ENCODE measurements at regions not wholly inside any gene's neighbourhood (a gene's known extent, or its start where the extent isn't known, plus 50 kb on each side); places are given as distances from the start of the nearest gene placed in this dataset.
"Not testable (repeated sequence)": the region's sequence is repeated elsewhere in the genome, so short reads cannot be mapped to it uniquely, and the experiment has no call there.

DNA sequence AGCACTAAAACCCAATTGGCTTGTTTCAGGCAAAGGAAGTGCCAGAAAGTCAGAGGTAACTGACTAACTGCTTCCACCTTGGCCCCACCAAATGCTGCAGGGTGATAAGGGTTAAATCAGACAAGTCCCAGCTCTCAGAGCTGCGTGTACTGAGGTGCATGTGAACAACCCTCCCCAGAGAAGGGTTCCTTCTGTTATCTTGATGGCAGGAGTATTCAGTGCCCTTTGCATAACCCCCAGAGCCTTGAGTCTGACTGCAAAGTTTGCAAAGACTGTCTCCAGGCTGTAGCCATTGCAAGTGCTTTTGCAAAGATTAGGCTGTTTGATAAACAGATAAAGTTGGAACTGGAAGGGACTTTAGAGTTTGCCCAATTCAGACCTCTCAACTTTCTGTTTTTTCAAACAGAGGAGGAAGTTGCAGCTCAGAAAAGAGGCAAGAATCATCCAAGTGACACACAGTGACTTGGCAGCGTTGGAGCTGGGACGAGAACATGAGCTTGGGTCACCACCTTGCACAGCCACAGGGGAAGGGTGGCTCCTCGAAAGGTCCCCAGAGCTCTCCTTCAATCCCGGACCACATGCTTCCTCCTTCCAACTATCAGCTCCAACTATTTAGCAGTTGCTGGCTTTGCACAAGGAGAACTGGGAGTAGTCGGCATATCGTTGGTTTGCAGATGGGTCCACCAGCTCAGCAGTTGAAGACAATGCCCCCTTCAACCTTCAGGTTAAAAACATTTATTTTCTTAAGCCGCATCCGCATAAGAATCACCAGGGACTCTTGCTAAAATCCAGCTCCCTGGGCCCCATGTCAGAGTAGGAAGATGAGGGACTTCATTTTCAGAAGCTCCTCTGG is 224.8 kb upstream of the HES1 start:
- Mint-ChIP-seq H3K36me3 (ENCODE audit: low read depth) (no peaks in the 10 kb centered on the region), H3K27me3 (peaks cover 2% of the 10 kb centered on the region), H3K4me1 (peaks cover 25% of the 10 kb centered on the region), H3K9me3 (peaks cover 6% of the 10 kb centered on the region), H3K4me3 (no peak overlapping the region), H3K27ac (no peak overlapping the region)
- ATAC-seq (peak; percentile 71), DNase-seq (no peak)

DNA sequence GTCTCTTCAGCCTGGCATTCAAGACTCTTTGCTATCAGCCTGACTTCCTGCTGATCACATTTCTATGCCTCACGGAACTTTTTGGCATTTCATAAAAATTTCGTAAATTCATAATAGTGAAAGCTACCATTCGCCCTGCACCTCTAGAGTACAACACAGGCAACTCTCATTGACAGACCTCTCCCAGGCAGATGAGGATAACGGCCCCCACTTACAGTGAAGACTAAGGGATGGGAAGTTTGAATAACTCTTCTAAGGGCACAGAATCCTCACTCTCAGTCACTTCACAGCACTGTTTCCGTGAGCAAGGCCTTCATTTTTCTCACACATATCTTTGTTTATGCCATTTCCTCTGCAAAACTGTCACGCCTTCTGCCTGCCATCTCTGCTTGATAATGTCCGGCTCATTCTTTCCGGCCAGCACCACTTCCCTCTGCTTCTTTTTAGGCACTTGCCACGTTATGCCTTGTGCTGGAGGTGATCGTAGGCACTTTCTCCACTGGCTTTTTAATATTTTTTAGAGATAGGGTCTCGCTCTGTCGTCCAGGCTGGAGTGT is 224.1 kb upstream of the HES1 start:
- Mint-ChIP-seq H3K27ac (peak overlapping the region; percentile 74), H3K4me3 (no peak overlapping the region), H3K9me3 (peaks cover 6% of the 10 kb centered on the region), H3K4me1 (peaks cover 25% of the 10 kb centered on the region), H3K36me3 (ENCODE audit: low read depth) (no peaks in the 10 kb centered on the region), H3K27me3 (peaks cover 2% of the 10 kb centered on the region)
- DNase-seq (no peak), ATAC-seq (peak; percentile 42)

DNA sequence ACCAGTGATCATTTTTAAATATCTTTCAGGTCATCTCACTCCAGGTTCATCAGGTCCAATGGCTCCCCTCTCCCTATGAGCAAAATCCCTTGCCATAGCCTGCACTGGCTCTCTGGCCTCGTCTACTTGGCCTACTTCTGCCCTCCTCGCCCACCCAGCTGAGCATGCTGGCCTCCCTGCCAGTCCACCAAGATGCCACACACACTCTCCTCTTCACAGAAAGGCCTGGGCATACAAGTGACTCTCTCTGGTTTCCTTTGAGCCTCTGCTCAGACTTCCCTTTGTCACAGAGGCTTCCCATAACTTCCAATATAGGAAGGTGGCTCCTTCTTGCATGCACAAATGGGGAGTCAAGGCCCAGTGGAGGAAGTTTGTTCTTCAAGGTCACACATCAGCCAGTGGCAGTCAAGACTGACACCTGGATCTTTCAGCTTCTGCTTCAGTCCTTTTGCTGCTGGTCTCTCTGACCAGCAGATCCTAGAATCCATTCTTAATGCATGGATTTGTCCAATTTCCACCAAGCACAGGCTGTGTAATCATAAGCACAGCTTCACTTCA is 223.2 kb upstream of the HES1 start:
- Mint-ChIP-seq H3K27me3 (peaks cover 2% of the 10 kb centered on the region), H3K36me3 (ENCODE audit: low read depth) (no peaks in the 10 kb centered on the region), H3K4me3 (no peak overlapping the region), H3K27ac (no peak overlapping the region), H3K9me3 (peaks cover 6% of the 10 kb centered on the region), H3K4me1 (peaks cover 25% of the 10 kb centered on the region)
- no peak for DNase-seq
- ATAC-seq, result no peak

DNA sequence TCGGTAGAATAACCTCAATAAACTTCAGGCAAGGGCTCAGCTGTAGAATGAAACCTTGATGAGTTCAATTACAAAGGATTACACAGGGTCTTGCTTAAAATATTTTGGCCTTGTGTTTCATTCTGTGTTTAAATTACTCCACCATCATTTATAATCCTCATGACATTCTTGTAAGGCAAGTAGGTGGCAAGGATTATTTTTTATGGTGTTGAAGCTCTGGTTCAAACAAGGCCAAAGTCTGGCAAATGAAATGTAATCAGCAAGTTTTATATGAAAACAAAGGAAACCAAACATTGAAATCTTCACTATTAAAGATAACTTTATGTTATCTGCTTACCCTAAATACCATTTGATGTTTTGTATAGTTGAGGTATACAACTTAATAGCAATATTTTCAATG is 221.3 kb upstream of the HES1 start:
- H3K4me3 Mint-ChIP-seq, result no peak overlapping the region
- DNase-seq, result no peak
- no peak overlapping the region for H3K27ac Mint-ChIP-seq
- ATAC-seq, result no peak
- no peaks in the 10 kb centered on the region for H3K9me3 Mint-ChIP-seq
- peaks cover 2% of the 10 kb centered on the region for H3K27me3 Mint-ChIP-seq
- no peaks in the 10 kb centered on the region for H3K36me3 Mint-ChIP-seq (ENCODE audit: low read depth)
- peaks cover 25% of the 10 kb centered on the region for H3K4me1 Mint-ChIP-seq

DNA sequence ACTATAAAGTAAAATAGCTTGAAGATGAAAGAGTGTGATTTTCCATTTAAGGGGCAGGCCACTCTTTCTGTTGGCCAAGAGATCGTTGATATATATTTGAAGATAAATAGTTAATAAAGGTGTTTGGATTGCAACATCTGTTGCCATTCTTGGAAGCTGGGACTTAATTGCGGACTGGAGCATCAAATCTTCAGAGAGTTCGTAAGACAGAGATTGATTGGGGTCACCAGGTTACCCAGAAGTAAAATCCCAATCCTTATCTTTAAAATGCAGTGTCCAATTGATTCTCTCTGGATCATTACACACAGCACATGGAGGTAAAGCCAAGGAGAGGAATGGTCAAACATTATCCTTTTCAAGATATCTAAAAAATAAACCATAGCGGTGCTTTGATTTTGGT is 220.8 kb upstream of the HES1 start:
- Mint-ChIP-seq H3K27me3 (peaks cover 2% of the 10 kb centered on the region), H3K4me3 (no peak overlapping the region), H3K9me3 (no peaks in the 10 kb centered on the region), H3K4me1 (peaks cover 24% of the 10 kb centered on the region), H3K36me3 (ENCODE audit: low read depth) (no peaks in the 10 kb centered on the region), H3K27ac (no peak overlapping the region)
- ATAC-seq, result no peak
- no peak for DNase-seq

- no peak overlapping the region for H3K4me3 Mint-ChIP-seq
- ATAC-seq (no peak), DNase-seq (no peak)
- peaks cover 19% of the 10 kb centered on the region for H3K4me1 Mint-ChIP-seq
- no peaks in the 10 kb centered on the region for H3K36me3 Mint-ChIP-seq (ENCODE audit: low read depth)
- H3K9me3 Mint-ChIP-seq, result no peaks in the 10 kb centered on the region
- no peak overlapping the region for H3K27ac Mint-ChIP-seq
- H3K27me3 Mint-ChIP-seq, result peaks cover 2% of the 10 kb centered on the region
Measured at GRCh38 chr3:193915613-193916012, 220.3 kb upstream of the HES1 start.

GRCh38 chr3:193917158-193917557 is 218.8 kb upstream of the HES1 start:
- no peaks in the 10 kb centered on the region for H3K9me3 Mint-ChIP-seq
- no peaks in the 10 kb centered on the region for H3K36me3 Mint-ChIP-seq (ENCODE audit: low read depth)
- peaks cover 2% of the 10 kb centered on the region for H3K27me3 Mint-ChIP-seq
- no peak for DNase-seq
- no peak overlapping the region for H3K27ac Mint-ChIP-seq
- H3K4me3 Mint-ChIP-seq, result no peak overlapping the region
- H3K4me1 Mint-ChIP-seq, result peaks cover 4% of the 10 kb centered on the region
- ATAC-seq, result no peak

- Mint-ChIP-seq H3K4me1 (no peaks in the 10 kb centered on the region), H3K27ac (no peak overlapping the region), H3K27me3 (peaks cover 2% of the 10 kb centered on the region), H3K4me3 (no peak overlapping the region), H3K9me3 (peaks cover 12% of the 10 kb centered on the region), H3K36me3 (ENCODE audit: low read depth) (no peaks in the 10 kb centered on the region)
- ATAC-seq, result no peak
- DNase-seq, result no peak
Measured at GRCh38 chr3:193921465-193921864, 214.5 kb upstream of the HES1 start.

- H3K4me3 Mint-ChIP-seq, result no peak overlapping the region
- peaks cover 2% of the 10 kb centered on the region for H3K27me3 Mint-ChIP-seq
- H3K4me1 Mint-ChIP-seq, result no peaks in the 10 kb centered on the region
- DNase-seq, result no peak
- H3K36me3 Mint-ChIP-seq (ENCODE audit: low read depth), result no peaks in the 10 kb centered on the region
- H3K9me3 Mint-ChIP-seq, result peaks cover 12% of the 10 kb centered on the region
- no peak overlapping the region for H3K27ac Mint-ChIP-seq
- ATAC-seq, result no peak
Measured at GRCh38 chr3:193922034-193922774, 213.7 kb upstream of the HES1 start.

DNA sequence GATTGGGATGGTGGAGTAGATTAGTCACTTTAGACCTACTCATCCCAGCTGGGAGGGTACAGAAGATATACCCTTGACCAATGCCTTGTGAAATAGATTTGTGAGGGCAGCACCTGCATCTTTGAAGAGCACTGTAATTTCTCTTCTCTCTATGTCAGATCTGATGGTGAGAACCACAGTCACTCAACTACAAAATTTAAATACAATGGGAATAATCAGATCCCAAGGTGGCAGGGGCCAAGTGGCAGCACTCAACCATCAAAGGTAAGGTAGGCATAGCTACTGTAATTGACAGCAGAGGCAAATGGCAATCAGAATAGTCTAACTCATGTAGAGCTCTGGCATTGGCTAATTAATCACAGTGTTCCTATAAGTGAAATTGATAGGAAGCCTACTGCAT is 212.0 kb upstream of the HES1 start:
- DNase-seq; H3K36me3 Mint-ChIP-seq (ENCODE audit: low read depth); H3K4me3 Mint-ChIP-seq; H3K27ac Mint-ChIP-seq; H3K4me1 Mint-ChIP-seq; ATAC-seq; H3K27me3 Mint-ChIP-seq: not testable (repeated sequence)
- H3K9me3 Mint-ChIP-seq, result peaks cover 12% of the 10 kb centered on the region

DNA sequence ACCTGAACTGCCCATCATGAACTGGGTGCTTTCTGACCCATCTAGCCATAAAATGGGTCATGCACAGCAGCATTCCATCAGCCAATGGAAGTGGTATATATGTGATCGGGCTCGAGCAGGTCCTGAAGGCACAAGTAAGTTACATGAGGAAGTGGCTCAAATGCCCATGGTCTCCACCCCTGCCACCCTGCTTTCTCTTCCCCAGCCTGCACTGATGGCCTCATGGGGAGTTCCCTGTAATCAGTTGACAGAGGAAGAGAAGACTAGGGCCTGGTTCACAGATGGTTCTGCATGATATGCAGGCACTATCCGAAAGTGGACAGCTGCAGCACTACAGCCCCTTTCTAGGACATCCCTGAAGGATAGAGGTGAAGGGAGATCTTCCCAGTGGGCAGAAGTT is 209.9 kb upstream of the HES1 start:
- H3K27ac Mint-ChIP-seq, H3K4me1 Mint-ChIP-seq: not testable (repeated sequence)

GRCh38 chr3:193927413-193928206 is 208.3 kb upstream of the HES1 start:
- not testable (repeated sequence) for H3K4me1 Mint-ChIP-seq; DNase-seq; ATAC-seq; H3K27me3 Mint-ChIP-seq; H3K36me3 Mint-ChIP-seq (ENCODE audit: low read depth); H3K4me3 Mint-ChIP-seq; H3K27ac Mint-ChIP-seq
- peaks cover 12% of the 10 kb centered on the region for H3K9me3 Mint-ChIP-seq

More for the DNA sequence above, 209.9 kb upstream of the HES1 start:
- not testable (repeated sequence) for DNase-seq; H3K4me3 Mint-ChIP-seq; H3K27me3 Mint-ChIP-seq; H3K36me3 Mint-ChIP-seq (ENCODE audit: low read depth); ATAC-seq
- H3K9me3 Mint-ChIP-seq, result peaks cover 12% of the 10 kb centered on the region

DNA sequence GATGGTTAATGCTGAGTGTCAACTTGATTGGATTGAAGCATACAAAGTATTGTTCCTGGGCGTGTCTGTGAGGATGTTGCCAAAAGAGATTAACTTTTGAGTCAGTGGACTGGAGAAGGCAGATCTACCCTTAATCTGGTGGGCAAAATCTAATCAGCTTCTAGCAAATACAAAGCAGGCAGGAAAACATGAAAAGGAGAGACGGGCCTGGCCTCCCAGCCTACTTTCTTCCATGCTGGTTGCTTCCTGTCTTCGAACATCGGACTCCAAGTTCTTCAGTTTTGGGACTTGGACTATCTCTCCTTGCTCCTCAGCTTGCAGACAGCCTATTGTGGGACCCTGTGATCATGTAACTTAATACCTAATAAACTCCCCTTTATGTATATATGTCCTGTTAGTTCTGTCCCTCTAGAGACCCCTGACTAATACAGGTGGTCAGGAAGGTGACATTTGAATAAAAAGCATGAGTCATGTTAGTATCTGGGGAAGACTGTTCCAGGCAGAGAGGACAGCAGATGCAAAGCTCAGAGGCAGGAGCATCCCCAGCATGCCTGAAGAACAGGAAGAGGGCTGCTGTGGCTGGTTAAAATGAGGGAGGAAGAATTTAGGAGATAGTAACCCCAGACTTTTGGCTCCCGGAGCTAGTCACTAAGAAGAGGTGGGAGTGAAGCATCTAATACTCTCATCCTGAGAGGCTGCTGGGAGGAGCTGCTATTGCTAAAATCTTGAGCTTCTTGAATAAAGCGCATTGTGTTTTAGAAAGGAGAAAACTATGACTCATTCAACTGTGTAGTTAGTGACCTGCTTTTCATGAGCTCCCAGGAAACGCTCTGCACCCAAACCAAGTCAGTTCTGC is 207.4 kb upstream of the HES1 start:
- Mint-ChIP-seq H3K9me3 (peaks cover 9% of the 10 kb centered on the region), H3K27me3 (peaks cover 9% of the 10 kb centered on the region), H3K4me3 (no peak overlapping the region), H3K36me3 (ENCODE audit: low read depth) (no peaks in the 10 kb centered on the region), H3K27ac (no peak overlapping the region), H3K4me1 (peaks cover 3% of the 10 kb centered on the region)
- DNase-seq (no peak), ATAC-seq (no peak)
